K562 (cell line): ENCODE measurements at regions not wholly inside any gene's neighbourhood (a gene's known extent, or its start where the extent isn't known, plus 50 kb on each side); places are given as distances from the start of the nearest gene placed in this dataset.

ENCODE experiments used
- ATAC-seq: fragments of 200-7000 bp; cut with Tn5 transposase; 3 replicates; pipeline ENCODE4 v1.9.1; 2020; ENCODE audit warnings: moderate library complexity
- BruUV-seq: library from RNA; stranded (reverse); fragments of 400-500 nt; replicated peaks from 2 replicates; lab custom pipeline; 2021; lab: Mats Ljungman, UMichigan
- CTCF ChIA-PET: fragments of 300-600 bp; formaldehyde crosslinking; extraction: SDS; loops from one replicate; lab custom pipeline; 2021; ENCODE audit warnings: low intra/inter-chr PET ratio; lab: Yijun Ruan, JAX
- POLR2A ChIA-PET: fragments of 300-600, 350-650 bp; sonication (Branson Sonifier 250); formaldehyde crosslinking; extraction: SDS; loops from one replicate; lab custom pipeline; 2021; ENCODE audit warnings: antibody characterized with exemption, inconsistent platforms; lab: Yijun Ruan, JAX
- DNase-seq, 4 experiments: peaks; one replicate each; pipeline versions ENCODE4 v3.0.0 to v3.0.0-alpha.2; 2011 to 2018; ENCODE audit warnings: low spot score in 3 of 4, mixed read lengths in 3 of 4; ENCODE audit errors: extremely low read depth in 1 of 4
- FAIRE-seq: peaks from 2 replicates; lab custom pipeline; 2011; peaks lifted over from hg19 to GRCh38; lab: Jason Lieb, UNC
- H2AFZ ChIP-seq: 2 replicates; pipeline ENCODE4 v1.6.0; 2011; ENCODE audit warnings: low read depth, low read length, control low read depth, inconsistent platforms
- H3K27ac ChIP-seq: fragments of 200-600 bp; 3 replicates; pipeline ENCODE4 v1.8.0; 2011; ENCODE audit warnings: low read depth, mild to moderate bottlenecking, control low read depth, inconsistent platforms, low read length, moderate library complexity, mixed read lengths; ENCODE audit errors: extremely low read depth
- H3K27me3 ChIP-seq, 2 experiments: fragments of 300-600 bp in 1 of 2; 2 replicates in 1 of 2; 3 replicates in 1 of 2; pipeline versions ENCODE4 v1.6.0 to v1.8.0; 2011; ENCODE audit warnings: inconsistent platforms in 2 of 2, low read length in 2 of 2, mild to moderate bottlenecking in 1 of 2, mixed read lengths in 1 of 2, moderate library complexity in 1 of 2; ENCODE audit not compliant: control insufficient read depth in 2 of 2, insufficient read depth in 2 of 2
- H3K36me3 ChIP-seq: fragments of 300-600 bp; 3 replicates; pipeline ENCODE4 v1.8.0; 2011; ENCODE audit warnings: mild to moderate bottlenecking, low read length, inconsistent platforms; ENCODE audit not compliant: control insufficient read depth, insufficient read depth
- H3K4me1 ChIP-seq, 2 experiments: fragments of 200-600 bp in 1 of 2; replicated peaks in 1 of 2; 2 replicates in 1 of 2; 3 replicates in 1 of 2; pipeline versions ENCODE4 v1.5.1 to v1.8.0; 2011; ENCODE audit warnings: inconsistent platforms in 2 of 2, low read length in 2 of 2, mild to moderate bottlenecking in 1 of 2, mixed read lengths in 1 of 2, moderate library complexity in 1 of 2; ENCODE audit not compliant: control insufficient read depth in 2 of 2, insufficient read depth in 2 of 2
- H3K4me2 ChIP-seq: 2 replicates; pipeline ENCODE4 v1.6.1; 2011; ENCODE audit warnings: low read length, control low read depth, inconsistent platforms, mixed read lengths; ENCODE audit not compliant: insufficient read depth
- H3K4me3 ChIP-seq: fragments of 200-600 bp; sonication (generic), shearing (Covaris generic); 2 replicates; pipeline ENCODE4 v1.5.1; 2016; ENCODE audit warnings: control low read depth, inconsistent platforms
- H3K79me2 ChIP-seq: fragments of 200-600 bp; 3 replicates; pipeline ENCODE4 v1.8.0; 2011; ENCODE audit warnings: low read length, inconsistent platforms; ENCODE audit not compliant: control insufficient read depth, insufficient read depth
- H3K9ac ChIP-seq, 2 experiments: 2 replicates each; pipeline versions ENCODE4 v1.6.0 to v1.6.1; 2011; ENCODE audit warnings: low read depth in 2 of 2, low read length in 2 of 2, control low read depth in 1 of 2, inconsistent platforms in 1 of 2, mild to moderate bottlenecking in 1 of 2, mixed read lengths in 1 of 2; ENCODE audit not compliant: insufficient read depth in 1 of 2
- H3K9me1 ChIP-seq: one replicate; pipeline ENCODE4 v1.6.0; 2011; ENCODE audit warnings: inconsistent platforms, mild to moderate bottlenecking, low read length, moderate library complexity; ENCODE audit not compliant: control insufficient read depth, insufficient read depth
- H3K9me3 ChIP-seq: replicated peaks from 2 replicates; pipeline ENCODE4 v1.5.1; 2011; ENCODE audit warnings: low read depth, low read length, inconsistent platforms; ENCODE audit not compliant: control insufficient read depth, insufficient read depth
- H4K20me1 ChIP-seq: replicated peaks from 2 replicates; pipeline ENCODE4 v1.6.1; 2011; ENCODE audit warnings: low read length, inconsistent platforms, mixed read lengths; ENCODE audit not compliant: control insufficient read depth, insufficient read depth
- ERF ChIP-seq: fragments of 450-650 bp; formaldehyde crosslinking; IDR thresholded peaks from 2 replicates; pipeline ENCODE4 v1.4.0; 2020; ENCODE audit warnings: mild to moderate bottlenecking, mixed read lengths
- GMEB1 ChIP-seq: fragments of 250-450 bp; sonication (Bioruptor Pico); IDR thresholded peaks from 2 replicates; pipeline ENCODE4 v1.4.0; 2020; ENCODE audit warnings: mild to moderate bottlenecking
- HDGF ChIP-seq: fragments of 450-650 bp; IDR thresholded peaks from 2 replicates; pipeline ENCODE4 v1.6.1; 2016
- MLX ChIP-seq, 2 experiments: fragments of 450-650 bp in 1 of 2; sonication (generic) in 1 of 2; formaldehyde crosslinking; conservative IDR thresholded peaks; 2 replicates each; pipeline versions ENCODE4 v1.4.0 to v1.8.1; 2020 to 2022; ENCODE audit warnings: mild to moderate bottlenecking in 1 of 2, missing genetic modification reagents in 1 of 2
- SUPT5H ChIP-seq: fragments of 450-650 bp; IDR thresholded peaks from 2 replicates; pipeline ENCODE4 v1.6.1; 2016
- TCFL5 ChIP-seq: fragments of 250-450 bp; sonication (Bioruptor Pico); conservative IDR thresholded peaks from 2 replicates; pipeline ENCODE4 v1.6.1; 2021; ENCODE audit warnings: mild to moderate bottlenecking, moderate library complexity, matching md5 sums
- ZNF165 ChIP-seq: fragments of 250-450 bp; sonication (Bioruptor Pico); IDR thresholded peaks from 2 replicates; pipeline ENCODE4 v1.4.0; 2020; ENCODE audit warnings: borderline replicate concordance
- WGBS: fragments of 100-300 bp; shearing (Covaris generic); methylation state at CpG from one replicate; pipeline ENCODE4 v1.1.6; 2016; ENCODE audit warnings: low coverage, mixed read lengths; ENCODE audit not compliant: insufficient coverage; ENCODE audit errors: missing lambda C conversion rate; 5-methylcytosine and 5-hydroxymethylcytosine counted together
- in situ Hi-C: fragments of 300-500 bp; cut with MboI; formaldehyde crosslinking; loops from 4 replicates; pipeline ENCODE4 v1.15.0; 2018; ENCODE audit warnings: inconsistent platforms, mixed read lengths
- intact Hi-C: fragments of 100-400 bp; cut with micrococcal nuclease; formaldehyde crosslinking; loops from 2 replicates; pipeline ENCODE4 v1.14.2; 2022

- no peak for TF ChIP-seq MLX (CRISPR knock-in tag; conservative IDR thresholded peaks at IDR 0.05)
- no peak for TF ChIP-seq TCFL5 (CRISPR knock-in tag)
- TF ChIP-seq GMEB1: no peak
- no peak for TF ChIP-seq ERF
These were observed 65.4 kb upstream of the ARHGAP32 start (continued) for GRCh38 chr11:129257512-129257911.

GRCh38 chr11:129252621-129253020 is 60.5 kb upstream of the ARHGAP32 start:
- no peaks in the 10 kb centered on the region for H3K9me3 ChIP-seq
- CTCF ChIA-PET: no interaction called here

More at GRCh38 chr11:129252621-129253020, 60.5 kb upstream of the ARHGAP32 start:
- Histone ChIP-seq H3K9me1 (no peaks in the 10 kb centered on the region), H3K4me3 (no peak overlapping the region), H3K9ac (no peak overlapping the region), H2AFZ (no peak overlapping the region), H3K4me2 (no peak overlapping the region), H3K79me2 (no peaks in the 10 kb centered on the region), H3K36me3 (no peaks in the 10 kb centered on the region), H4K20me1 (no peaks in the 10 kb centered on the region), H3K27ac (no peak overlapping the region), H3K4me1 (no peaks in the 10 kb centered on the region), H3K27me3 (no peaks in the 10 kb centered on the region)
- POLR2A ChIA-PET: no interaction called here
- BruUV-seq: no TSS peak
- 2% methylated on average over 5 of the region's 5 CpGs for WGBS
- no peak for ATAC-seq
- TF ChIP-seq SUPT5H (no peak), ZNF165 (CRISPR knock-in tag) (no peak), HDGF (no peak)
- no peak for DNase-seq
- in situ Hi-C loops (no loop called here), intact Hi-C loops (no loop called here)
- no peak for FAIRE-seq
